GM19043 (cell line): ENCODE measurements at regions not wholly inside any gene's neighbourhood (a gene's known extent, or its start where the extent isn't known, plus 50 kb on each side); places are given as distances from the start of the nearest gene placed in this dataset.
"Not testable (repeated sequence)": the region's sequence is repeated elsewhere in the genome, so short reads cannot be mapped to it uniquely, and the experiment has no call there.

ENCODE experiments used
- ATAC-seq: cut with Tn5 transposase; IDR thresholded peaks from one replicate; pipeline ENCODE4 v1.9.1; 2021; ENCODE audit warnings: low read depth; ENCODE audit not compliant: unreplicated experiment

DNA sequence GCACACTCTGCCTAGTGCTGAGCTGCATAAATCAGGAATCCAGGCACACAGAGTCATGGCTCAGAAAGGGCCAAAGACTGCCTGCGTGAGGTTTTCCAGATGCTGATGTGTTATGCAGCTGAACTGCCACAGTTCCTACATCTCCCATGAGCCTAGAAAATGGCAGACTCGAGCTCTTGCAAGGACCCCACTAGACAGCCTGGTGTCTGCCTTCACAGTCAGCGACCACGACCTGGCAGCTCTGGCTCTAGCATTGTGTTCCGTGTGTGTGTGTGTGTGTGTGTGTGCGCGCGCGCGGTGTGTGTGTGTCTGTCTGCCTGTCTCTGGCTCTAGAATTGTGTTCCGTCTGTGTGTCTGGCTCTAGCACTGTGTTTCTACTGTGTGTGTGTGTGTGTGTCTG, 203.6 kb upstream of the AGTR2 start:
- ATAC-seq: no peak

DNA sequence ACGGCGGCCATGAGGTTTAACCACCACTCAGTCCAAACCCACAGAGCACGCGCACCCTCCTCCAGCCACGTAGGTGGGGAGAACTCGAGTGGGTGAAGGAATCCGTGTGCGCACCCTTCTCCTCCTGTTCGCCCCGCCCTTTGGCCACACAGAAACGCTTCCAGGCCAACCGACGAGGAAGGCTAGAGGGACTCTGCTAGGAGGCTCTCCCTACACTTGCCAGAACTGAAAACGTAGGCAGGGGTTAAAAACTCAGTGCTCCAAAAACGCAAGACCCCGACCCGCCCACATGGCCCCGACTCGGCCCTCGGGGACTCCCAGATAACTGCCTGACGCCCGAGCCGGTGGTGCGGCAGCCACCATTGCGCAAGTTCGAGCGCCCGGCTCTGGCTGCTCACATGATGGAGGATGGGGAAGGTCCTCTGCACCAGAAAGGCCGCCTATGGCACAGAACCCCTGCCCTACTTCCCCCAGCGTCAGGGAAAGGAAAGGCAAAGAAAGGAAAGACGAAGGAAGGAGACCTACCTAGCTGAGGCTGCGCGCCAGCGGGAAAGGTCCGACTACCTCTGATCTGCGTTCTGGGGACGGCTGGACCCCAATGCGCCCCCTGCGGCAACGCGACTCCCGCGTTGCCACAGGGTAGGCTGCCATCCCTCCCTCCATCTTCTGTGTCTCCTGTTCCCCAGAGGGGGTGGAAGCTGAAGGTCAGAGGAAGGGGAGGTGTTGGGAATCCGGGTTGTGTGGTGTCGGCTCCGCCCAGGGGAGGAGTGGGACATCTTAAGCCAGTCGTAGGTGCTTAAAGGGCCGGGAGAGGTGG, 201.9 kb upstream of the AGTR2 start:
- no peak for ATAC-seq

GRCh38 chrX:115970718-115971117, 199.8 kb upstream of the AGTR2 start:
- no peak for ATAC-seq

GRCh38 chrX:115972717-115973116, 197.8 kb upstream of the AGTR2 start:
- ATAC-seq: no peak

- ATAC-seq: no peak
Measured at GRCh38 chrX:115978068-115978467, 192.5 kb upstream of the AGTR2 start.

GRCh38 chrX:115983148-115983547, 187.4 kb upstream of the AGTR2 start:
- ATAC-seq: not testable (repeated sequence)

GRCh38 chrX:115987464-115987863, 183.1 kb upstream of the AGTR2 start:
- not testable (repeated sequence) for ATAC-seq

GRCh38 chrX:115988825-115989224, 181.7 kb upstream of the AGTR2 start:
- ATAC-seq: no peak

DNA sequence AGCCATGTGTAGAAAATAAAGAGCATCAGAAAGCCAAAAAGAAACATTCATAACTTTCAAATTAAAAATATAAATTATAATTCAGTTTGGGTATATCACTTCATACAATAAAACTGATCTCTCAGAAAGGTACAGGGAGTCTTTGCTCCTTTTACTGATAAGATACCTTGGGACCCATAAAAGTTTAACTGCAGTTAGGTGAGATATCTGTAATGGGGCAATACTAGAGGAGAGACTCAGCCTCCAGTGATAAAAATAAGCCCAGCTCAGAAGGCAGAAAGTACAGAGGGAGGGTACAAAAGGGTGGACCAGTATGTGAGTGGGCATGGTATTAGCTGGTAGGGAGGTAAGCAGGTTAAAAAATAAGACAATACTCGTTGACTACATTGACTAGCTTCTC, 180.9 kb upstream of the AGTR2 start:
- no peak for ATAC-seq

DNA sequence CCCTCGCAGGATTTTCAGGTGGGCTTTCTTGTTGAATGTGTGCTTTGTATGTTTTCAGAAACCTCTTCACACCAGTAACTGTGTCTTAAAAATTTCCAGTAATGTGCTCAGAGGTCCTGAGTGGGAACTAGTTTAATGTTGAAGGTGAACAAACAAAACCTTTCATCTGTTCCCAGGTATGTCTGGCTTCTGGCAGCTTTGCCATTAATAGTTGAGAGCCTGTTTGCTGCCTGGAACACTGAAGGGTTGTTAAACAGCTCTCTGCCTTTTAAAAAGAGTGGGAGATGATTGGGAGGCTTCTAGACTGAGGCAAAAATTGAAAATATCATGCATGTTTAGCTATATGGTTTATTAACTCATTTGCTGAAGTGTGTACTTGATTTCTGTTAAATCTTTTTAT, 161.2 kb upstream of the AGTR2 start:
- no peak for ATAC-seq

DNA sequence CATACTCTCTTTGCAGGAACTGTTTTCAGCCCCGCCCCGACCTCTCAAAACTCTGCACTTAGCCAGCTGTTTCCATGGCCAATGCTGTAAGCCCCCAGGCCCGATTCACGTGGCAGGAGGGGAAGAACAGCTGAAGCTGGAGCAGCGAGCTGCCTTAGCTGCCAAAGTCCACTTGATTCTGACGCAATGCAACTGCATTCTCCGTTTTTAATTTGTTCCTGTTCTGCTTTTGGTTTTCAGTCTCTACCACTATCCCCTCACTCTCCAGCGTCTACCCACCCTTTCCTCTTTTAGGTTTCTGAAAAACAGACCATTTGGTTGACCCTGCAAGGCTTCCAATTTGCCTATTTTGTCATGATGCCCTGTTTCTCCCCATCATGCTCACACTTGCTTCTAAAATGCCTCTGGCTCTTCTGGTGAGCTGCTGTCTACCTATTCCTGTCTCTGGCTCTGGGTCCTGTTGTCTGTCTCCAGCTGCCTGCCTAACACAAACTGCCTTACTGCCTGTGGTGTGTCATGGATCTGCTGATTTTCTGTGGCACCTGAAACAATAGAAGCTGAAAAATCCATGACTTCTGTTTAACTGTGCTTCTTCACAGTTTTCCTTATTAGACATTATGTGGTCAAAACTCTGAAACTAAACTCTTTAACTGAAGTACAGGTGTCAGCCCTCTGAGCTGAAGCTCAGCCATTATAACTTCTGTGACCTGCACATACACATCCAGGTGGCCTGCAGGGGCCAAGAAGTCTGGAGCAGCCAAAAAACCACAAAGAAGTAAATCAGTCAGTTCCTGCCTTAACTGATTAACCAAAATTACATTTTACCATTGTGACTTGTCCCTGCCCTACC, 160.5 kb upstream of the AGTR2 start:
- peak; percentile 61 for ATAC-seq

- ATAC-seq: no peak
Measured at GRCh38 chrX:116010939-116011338, 159.6 kb upstream of the AGTR2 start.

DNA sequence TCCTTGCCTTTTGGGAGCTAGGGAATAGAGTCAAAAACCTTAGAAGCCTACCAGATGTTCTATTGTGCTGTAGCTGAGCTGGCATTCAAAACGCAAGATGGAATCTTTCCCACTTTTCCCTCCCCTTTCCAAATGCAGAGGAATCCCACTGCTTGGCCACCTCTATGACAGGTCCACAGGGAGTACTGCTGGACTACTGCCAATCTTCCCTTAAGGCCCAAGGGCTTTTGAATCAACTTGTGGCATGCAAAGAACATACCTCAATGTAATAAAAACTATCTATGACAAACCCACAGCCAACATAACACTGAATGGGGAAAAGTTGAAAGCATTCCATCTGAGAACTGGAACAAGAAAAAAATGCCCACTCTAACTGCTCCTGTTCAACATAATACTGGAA, 139.2 kb upstream of the AGTR2 start:
- ATAC-seq: no peak
